PC-3 (cell line): ENCODE measurements at regions not wholly inside any gene's neighbourhood (a gene's known extent, or its start where the extent isn't known, plus 50 kb on each side); places are given as distances from the start of the nearest gene placed in this dataset.

Source experiments
- ATAC-seq: fragments of 200-7000 bp; cut with Tn5 transposase; 2 replicates; pipeline ENCODE4 v1.9.1; 2020; ENCODE audit warnings: mild to moderate bottlenecking, moderate library complexity
- BruUV-seq: library from RNA; stranded (reverse); fragments of 400-500 nt; replicated peaks from 2 replicates; lab custom pipeline; 2021; lab: Mats Ljungman, UMichigan
- CTCF ChIA-PET: fragments of 300-600 bp; sonication (Branson Sonifier 250); formaldehyde crosslinking; loops from one replicate; lab custom pipeline; 2022; ENCODE audit warnings: antibody characterized with exemption; lab: Charles Lee
- POLR2A ChIA-PET: fragments of 300-600 bp; sonication (Branson Sonifier 250); formaldehyde crosslinking; loops from one replicate; lab custom pipeline; 2022; ENCODE audit warnings: antibody characterized with exemption; ENCODE audit not compliant: unreplicated experiment; lab: Charles Lee
- DNase-seq: peaks from one replicate; pipeline ENCODE4 v3.0.0-alpha.2; 2015
- H2AFZ ChIP-seq: fragments of 300-600 bp; sonication (generic); 2 replicates; pipeline ENCODE4 v1.6.0; 2016; ENCODE audit warnings: antibody characterized with exemption, low read length
- H3F3A ChIP-seq: fragments of 300-600 bp; sonication (generic); one replicate; pipeline ENCODE4 v1.6.0; 2017; ENCODE audit warnings: antibody characterized with exemption, low read length, control low read depth, mild to moderate bottlenecking; ENCODE audit not compliant: unreplicated experiment
- H3K27ac ChIP-seq: fragments of 300-600 bp; sonication (generic); 2 replicates; pipeline ENCODE4 v1.5.1; 2016; ENCODE audit warnings: mild to moderate bottlenecking, low read length
- H3K27me3 ChIP-seq: fragments of 300-600 bp; sonication (generic); 2 replicates; pipeline ENCODE4 v1.6.1; 2016; ENCODE audit warnings: low read length, mixed read lengths
- H3K36me3 ChIP-seq: fragments of 300-600 bp; sonication (generic); 2 replicates; pipeline ENCODE4 v1.6.1; 2016; ENCODE audit warnings: low read depth, mixed run types, low read length, mixed read lengths
- H3K4me1 ChIP-seq: fragments of 300-600 bp; sonication (generic); 2 replicates; pipeline ENCODE4 v1.5.1; 2016; ENCODE audit warnings: low read length; ENCODE audit not compliant: insufficient read depth
- H3K4me2 ChIP-seq: fragments of 300-600 bp; sonication (generic); 2 replicates; pipeline ENCODE4 v1.6.0; 2016; ENCODE audit warnings: low read length
- H3K4me3 ChIP-seq: fragments of 300-600 bp; sonication (generic); 2 replicates; pipeline ENCODE4 v1.5.1; 2016; ENCODE audit warnings: mild to moderate bottlenecking, low read length, mixed read lengths
- H3K79me2 ChIP-seq: fragments of 300-600 bp; sonication (generic); 2 replicates; pipeline ENCODE4 v1.6.1; 2017; ENCODE audit warnings: low read length, mixed read lengths
- H3K9ac ChIP-seq: fragments of 300-600 bp; sonication (generic); 2 replicates; pipeline ENCODE4 v1.6.0; 2016; ENCODE audit warnings: mild to moderate bottlenecking, low read length
- H3K9me2 ChIP-seq: fragments of 300-600 bp; sonication (generic); replicated peaks from 2 replicates; pipeline ENCODE4 v1.6.1; 2016; ENCODE audit warnings: mixed run types, low read length, mixed read lengths
- H3K9me3 ChIP-seq: fragments of 300-600 bp; sonication (generic); 2 replicates; pipeline ENCODE4 v1.6.1; 2016; ENCODE audit warnings: low read length, mixed read lengths
- H4K20me1 ChIP-seq: fragments of 300-600 bp; sonication (generic); 2 replicates; pipeline ENCODE4 v1.6.1; 2016; ENCODE audit warnings: low read length, mixed read lengths
- EZH2 ChIP-seq: fragments of 300-600 bp; sonication (generic); IDR thresholded peaks from one replicate; pipeline ENCODE4 v1.6.1; 2017; ENCODE audit warnings: antibody characterized with exemption, mild to moderate bottlenecking, low read length; ENCODE audit not compliant: unreplicated experiment
- EZH2phosphoT487 ChIP-seq: fragments of 300-600 bp; sonication (generic); IDR thresholded peaks from 2 replicates; pipeline ENCODE4 v1.6.1; 2018; ENCODE audit warnings: mild to moderate bottlenecking, antibody characterized with exemption, low read length, borderline replicate concordance
- intact Hi-C: fragments of 100-400 bp; cut with micrococcal nuclease; formaldehyde crosslinking; loops from 2 replicates; pipeline ENCODE4 v1.9.0; 2023
- TF ChIP-seq, protein P1 (sequence below): fragments of 300-600 bp; sonication (generic); conservative IDR thresholded peaks from 2 replicates; pipeline ENCODE4 v1.5.1; 2017; ENCODE audit warnings: antibody characterized with exemption, low read depth, mild to moderate bottlenecking, low read length

DNA sequence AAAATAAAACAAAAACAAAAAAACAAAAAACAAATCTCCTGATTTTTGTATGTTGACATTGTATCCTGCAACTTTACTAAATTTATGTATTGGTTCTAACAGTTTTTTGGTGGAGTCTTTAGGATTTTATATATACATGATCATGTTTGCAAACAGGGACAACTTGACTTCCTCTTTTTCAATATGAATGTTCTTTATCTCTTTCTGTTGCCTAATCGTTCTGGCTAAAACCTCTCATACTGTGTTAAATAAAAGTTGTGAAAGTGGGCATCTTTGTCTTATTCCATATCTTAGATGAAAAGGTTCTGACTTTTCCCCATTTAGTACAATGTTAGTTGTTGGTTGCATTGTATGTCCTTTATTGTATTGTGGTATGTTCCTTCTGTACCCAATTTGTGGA lies 261.7 kb upstream of the NOX3 start:
- H3K4me1 ChIP-seq, result no peaks in the 10 kb centered on the region
- BruUV-seq, result no TSS peak

DNA sequence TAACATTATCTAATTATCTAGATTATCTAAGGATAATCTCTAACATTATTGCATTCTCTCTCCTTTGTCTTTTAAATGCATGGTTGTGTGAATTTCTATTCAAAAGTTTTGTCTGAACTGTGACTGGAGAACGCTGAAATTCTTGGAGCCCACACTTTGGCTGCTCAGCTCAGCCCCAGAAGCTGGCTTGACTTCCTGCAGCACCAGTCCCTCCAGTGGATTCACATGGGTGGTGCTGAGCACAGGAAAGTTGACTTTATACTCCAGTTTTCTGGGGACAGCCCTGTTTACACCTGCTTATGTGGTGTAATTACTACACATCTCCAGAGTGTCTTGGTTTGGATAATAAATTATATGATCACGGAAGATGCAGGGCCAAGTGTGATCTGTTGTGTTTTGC lies 255.1 kb upstream of the NOX3 start:
- Histone ChIP-seq H3F3A (no peaks in the 10 kb centered on the region), H3K79me2 (no peaks in the 10 kb centered on the region), H3K27me3 (no peaks in the 10 kb centered on the region), H3K27ac (no peak overlapping the region), H3K4me3 (no peak overlapping the region), H3K4me2 (no peak overlapping the region), H3K9me2 (no peaks in the 10 kb centered on the region), H3K9ac (no peak overlapping the region), H2AFZ (no peak overlapping the region), H3K36me3 (no peaks in the 10 kb centered on the region), H3K4me1 (no peaks in the 10 kb centered on the region), H4K20me1 (no peaks in the 10 kb centered on the region), H3K9me3 (no peaks in the 10 kb centered on the region)
- ChIA-PET CTCF (no interaction called here), POLR2A (no interaction called here)
- ATAC-seq (no peak), DNase-seq (no peak)
- intact Hi-C loops, result no loop called here
- no TSS peak for BruUV-seq
- TF ChIP-seq, protein P1, sequence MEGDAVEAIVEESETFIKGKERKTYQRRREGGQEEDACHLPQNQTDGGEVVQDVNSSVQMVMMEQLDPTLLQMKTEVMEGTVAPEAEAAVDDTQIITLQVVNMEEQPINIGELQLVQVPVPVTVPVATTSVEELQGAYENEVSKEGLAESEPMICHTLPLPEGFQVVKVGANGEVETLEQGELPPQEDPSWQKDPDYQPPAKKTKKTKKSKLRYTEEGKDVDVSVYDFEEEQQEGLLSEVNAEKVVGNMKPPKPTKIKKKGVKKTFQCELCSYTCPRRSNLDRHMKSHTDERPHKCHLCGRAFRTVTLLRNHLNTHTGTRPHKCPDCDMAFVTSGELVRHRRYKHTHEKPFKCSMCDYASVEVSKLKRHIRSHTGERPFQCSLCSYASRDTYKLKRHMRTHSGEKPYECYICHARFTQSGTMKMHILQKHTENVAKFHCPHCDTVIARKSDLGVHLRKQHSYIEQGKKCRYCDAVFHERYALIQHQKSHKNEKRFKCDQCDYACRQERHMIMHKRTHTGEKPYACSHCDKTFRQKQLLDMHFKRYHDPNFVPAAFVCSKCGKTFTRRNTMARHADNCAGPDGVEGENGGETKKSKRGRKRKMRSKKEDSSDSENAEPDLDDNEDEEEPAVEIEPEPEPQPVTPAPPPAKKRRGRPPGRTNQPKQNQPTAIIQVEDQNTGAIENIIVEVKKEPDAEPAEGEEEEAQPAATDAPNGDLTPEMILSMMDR, result no peak
- TF ChIP-seq EZH2phosphoT487 (no peak), EZH2 (no peak)

More for the DNA sequence above, 261.7 kb upstream of the NOX3 start:
- H3K79me2 ChIP-seq, result no peaks in the 10 kb centered on the region
- no peak overlapping the region for H3K9ac ChIP-seq
- no peak overlapping the region for H3K4me2 ChIP-seq
- DNase-seq, result no peak
- no peaks in the 10 kb centered on the region for H3K36me3 ChIP-seq
- ChIA-PET POLR2A (no interaction called here), CTCF (no interaction called here)
- H4K20me1 ChIP-seq, result no peaks in the 10 kb centered on the region
- ATAC-seq, result no peak
- intact Hi-C loops, result no loop called here
- no peak overlapping the region for H2AFZ ChIP-seq
- no peaks in the 10 kb centered on the region for H3K9me3 ChIP-seq
- H3K27ac ChIP-seq, result no peak overlapping the region
- H3F3A ChIP-seq, result no peaks in the 10 kb centered on the region
- TF ChIP-seq EZH2phosphoT487 (no peak), EZH2 (no peak)
- TF ChIP-seq, protein P1, result no peak
- H3K9me2 ChIP-seq, result no peaks in the 10 kb centered on the region
- no peak overlapping the region for H3K4me3 ChIP-seq
- no peaks in the 10 kb centered on the region for H3K27me3 ChIP-seq

DNA sequence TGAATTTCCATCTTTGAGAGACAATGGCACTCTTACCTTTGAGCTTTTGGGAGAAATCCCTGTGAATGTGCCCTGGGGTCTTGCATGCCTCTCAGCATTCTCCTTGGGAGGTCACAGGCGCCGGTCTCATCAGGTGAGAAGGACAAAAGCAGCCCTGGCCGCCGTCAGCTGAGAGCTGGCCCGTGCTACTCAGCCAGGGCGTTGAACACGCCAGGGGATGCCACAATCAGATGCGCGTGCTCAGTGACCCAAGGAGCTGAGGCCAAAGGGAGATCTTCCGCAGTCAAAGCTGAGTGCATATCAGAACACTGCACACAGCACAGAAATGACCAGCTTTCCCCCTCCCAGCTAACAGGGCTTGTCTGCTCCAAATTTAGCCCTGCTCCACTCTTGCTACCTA lies 253.6 kb upstream of the NOX3 start:
- POLR2A ChIA-PET, result no interaction called here

More for the DNA sequence above, 253.6 kb upstream of the NOX3 start:
- no peak overlapping the region for H2AFZ ChIP-seq
- no peaks in the 10 kb centered on the region for H3K79me2 ChIP-seq
- DNase-seq (no peak), ATAC-seq (no peak)
- H3K4me2 ChIP-seq, result no peak overlapping the region
- CTCF ChIA-PET, result no interaction called here
- no peaks in the 10 kb centered on the region for H3K9me3 ChIP-seq
- BruUV-seq, result no TSS peak
- no peak overlapping the region for H3K4me3 ChIP-seq
- TF ChIP-seq EZH2phosphoT487, result no peak
- TF ChIP-seq EZH2, result no peak
- TF ChIP-seq, protein P1, result no peak
- intact Hi-C loops, result no loop called here
- H3K9me2 ChIP-seq, result no peaks in the 10 kb centered on the region
- no peaks in the 10 kb centered on the region for H4K20me1 ChIP-seq
- H3K27ac ChIP-seq, result no peak overlapping the region
- H3K36me3 ChIP-seq, result no peaks in the 10 kb centered on the region
- H3K27me3 ChIP-seq, result no peaks in the 10 kb centered on the region
- H3F3A ChIP-seq, result no peaks in the 10 kb centered on the region
- H3K4me1 ChIP-seq, result no peaks in the 10 kb centered on the region
- no peak overlapping the region for H3K9ac ChIP-seq
